Ovary (tissue), 7 donors: ENCODE measurements at regions not wholly inside any gene's neighbourhood (a gene's known extent, or its start where the extent isn't known, plus 50 kb on each side); places are given as distances from the start of the nearest gene placed in this dataset.
"Not testable (repeated sequence)": the region's sequence is repeated elsewhere in the genome, so short reads cannot be mapped to it uniquely, and the experiment has no call there.

ENCODE experiments used
- DNase-seq, 5 donors: peaks; one replicate each; pipeline ENCODE4 v3.0.0-alpha.2; 2019 to 2020
- H3K27ac ChIP-seq, 2 donors: fragments of 200-600 bp; one replicate each; pipeline versions ENCODE4 v1.5.1 to v1.8.0; 2019 to 2022
- H3K27me3 ChIP-seq: fragments of 200-600 bp; one replicate; pipeline ENCODE4 v1.8.0; 2022
- H3K36me3 ChIP-seq: fragments of 200-600 bp; sonication (generic); one replicate; pipeline ENCODE4 v1.5.1; 2019
- H3K4me1 ChIP-seq: one replicate; pipeline ENCODE4 v1.8.1; 2013; ENCODE audit warnings: mild to moderate bottlenecking, moderate library complexity; ENCODE audit not compliant: insufficient read depth
- H3K4me3 ChIP-seq: fragments of 200-600 bp; sonication (generic); one replicate; pipeline ENCODE4 v1.5.1; 2017
- H3K9me3 ChIP-seq, 2 donors: fragments of 200-600 bp in 1 of 2; sonication (generic) in 1 of 2; one replicate each; pipeline versions ENCODE4 v1.5.1 to v1.8.1; 2013 to 2019; ENCODE audit warnings: mild to moderate bottlenecking in 1 of 2, moderate library complexity in 1 of 2
- EP300 ChIP-seq: sonication (generic); formaldehyde crosslinking; IDR thresholded peaks from one replicate; pipeline ENCODE4 v1.6.1; 2017; ENCODE audit warnings: antibody characterized with exemption
- POLR2A ChIP-seq: fragments of 450-650 bp; IDR thresholded peaks from one replicate; pipeline ENCODE4 v1.6.1; 2017; ENCODE audit warnings: antibody characterized with exemption, mild to moderate bottlenecking, moderate library complexity
- WGBS, 3 donors: extraction: QIAGEN DNeasy Blood & Tissue Kit in 1 of 3; methylation state at CpG; one replicate each; pipeline versions ENCODE4 v1.1.5 to v1.1.7; 2013 to 2017; 5-methylcytosine and 5-hydroxymethylcytosine counted together
- intact Hi-C, 4 donors: fragments of 100-400 bp; cut with DNase I; formaldehyde crosslinking; loops; one replicate each; pipeline versions ENCODE4 v1.11.0 to v1.15.1; 2022 to 2023
- TF ChIP-seq, protein P1 (sequence below), 3 donors: fragments of 450-650 bp in 2 of 3; fragments of 200-600 bp in 1 of 3; IDR thresholded peaks; one replicate each; pipeline versions ENCODE4 v1.5.1 to v1.8.0; 2016 to 2022; ENCODE audit warnings: antibody characterized with exemption in 3 of 3, mild to moderate bottlenecking in 1 of 3
- donor health status: DM: no; HTN: no; CAD: no; lungs with moderate emphysema.
- donor health status: DM: no; HTN: no; CAD: no.
- donor health status: Bipolar disorder and iron deficiency.
- donor health status: DM: no; HTN: no; CAD: no.
- donor health status: DM: yes; HTN: yes; CAD: no.

- Histone ChIP-seq H3K36me3 (no peaks in the 10 kb centered on the region), H3K27ac (no peak overlapping the region), H3K9me3 (no peaks in the 10 kb centered on the region), H3K4me3 (no peak overlapping the region), H3K4me1 (no peaks in the 10 kb centered on the region), H3K27me3 (no peaks in the 10 kb centered on the region)
- intact Hi-C loops = no loop called here
- 90 to 98% (median 91%) methylated on average over 3 of the region's 3 CpGs for WGBS, 3 donors
- no peak for DNase-seq
- TF ChIP-seq EP300 = no peak
- TF ChIP-seq POLR2A = no peak
- TF ChIP-seq, protein P1, sequence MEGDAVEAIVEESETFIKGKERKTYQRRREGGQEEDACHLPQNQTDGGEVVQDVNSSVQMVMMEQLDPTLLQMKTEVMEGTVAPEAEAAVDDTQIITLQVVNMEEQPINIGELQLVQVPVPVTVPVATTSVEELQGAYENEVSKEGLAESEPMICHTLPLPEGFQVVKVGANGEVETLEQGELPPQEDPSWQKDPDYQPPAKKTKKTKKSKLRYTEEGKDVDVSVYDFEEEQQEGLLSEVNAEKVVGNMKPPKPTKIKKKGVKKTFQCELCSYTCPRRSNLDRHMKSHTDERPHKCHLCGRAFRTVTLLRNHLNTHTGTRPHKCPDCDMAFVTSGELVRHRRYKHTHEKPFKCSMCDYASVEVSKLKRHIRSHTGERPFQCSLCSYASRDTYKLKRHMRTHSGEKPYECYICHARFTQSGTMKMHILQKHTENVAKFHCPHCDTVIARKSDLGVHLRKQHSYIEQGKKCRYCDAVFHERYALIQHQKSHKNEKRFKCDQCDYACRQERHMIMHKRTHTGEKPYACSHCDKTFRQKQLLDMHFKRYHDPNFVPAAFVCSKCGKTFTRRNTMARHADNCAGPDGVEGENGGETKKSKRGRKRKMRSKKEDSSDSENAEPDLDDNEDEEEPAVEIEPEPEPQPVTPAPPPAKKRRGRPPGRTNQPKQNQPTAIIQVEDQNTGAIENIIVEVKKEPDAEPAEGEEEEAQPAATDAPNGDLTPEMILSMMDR (IDR thresholded peaks at IDR 0.05) = no peak
Measured at GRCh38 chr13:107928762-107929161, 286.6 kb downstream of the LIG4 start.

DNA sequence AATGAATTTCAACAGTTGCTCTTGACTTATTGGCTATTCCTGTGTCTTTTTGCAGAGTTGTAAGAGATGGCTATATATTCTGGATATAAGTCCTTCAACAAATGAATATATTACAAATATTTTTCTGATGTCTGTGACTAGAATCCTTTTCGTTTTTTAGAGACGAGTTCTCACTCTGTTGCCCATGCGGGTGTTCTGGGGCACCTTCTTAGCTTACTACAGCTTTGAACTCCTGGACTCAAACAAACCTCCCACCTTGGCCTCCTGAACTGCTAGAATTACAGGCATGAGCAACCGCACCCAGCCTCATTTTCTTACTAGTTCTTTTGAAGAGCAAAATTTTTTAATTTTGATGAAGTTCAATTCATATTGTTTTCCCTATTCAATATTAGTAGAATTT lies 287.8 kb downstream of the LIG4 start:
- DNase-seq = no peak
- H3K4me1 ChIP-seq = no peaks in the 10 kb centered on the region
- no peaks in the 10 kb centered on the region for H3K27me3 ChIP-seq
- H3K4me3 ChIP-seq = no peak overlapping the region
- intact Hi-C loops = no loop called here
- H3K9me3 ChIP-seq = no peaks in the 10 kb centered on the region
- 84 to 92% (median 85%) methylated on average over 4 of the region's 4 CpGs for WGBS, 3 donors
- H3K36me3 ChIP-seq = no peaks in the 10 kb centered on the region
- TF ChIP-seq POLR2A = no peak
- TF ChIP-seq, protein P1 (IDR thresholded peaks at IDR 0.05) = no peak
- no peak for TF ChIP-seq EP300
- no peak overlapping the region for H3K27ac ChIP-seq

- H3K4me1 ChIP-seq, H3K9me3 ChIP-seq, H3K36me3 ChIP-seq, DNase-seq, intact Hi-C loops, H3K27me3 ChIP-seq, H3K4me3 ChIP-seq, H3K27ac ChIP-seq: not testable (repeated sequence)
- WGBS, 3 donors = 60 to 79% (median 61%) methylated on average over 6 to 12 of the region's 12 CpGs
Measured at GRCh38 chr13:107926515-107926914, 288.8 kb downstream of the LIG4 start.

GRCh38 chr13:107916902-107917301 lies 298.4 kb downstream of the LIG4 start:
- H3K4me3 ChIP-seq, H3K9me3 ChIP-seq, H3K36me3 ChIP-seq, DNase-seq, intact Hi-C loops, H3K4me1 ChIP-seq, H3K27ac ChIP-seq, H3K27me3 ChIP-seq: not testable (repeated sequence)
- 0 to 81% (median 0%) methylated on average over 1 of the region's 1 CpG for WGBS, 3 donors

GRCh38 chr13:107912745-107913144 lies 302.6 kb downstream of the LIG4 start:
- TF ChIP-seq POLR2A (no peak), EP300 (no peak)
- TF ChIP-seq, protein P1 (IDR thresholded peaks at IDR 0.05) = no peak
- Histone ChIP-seq H3K4me1 (no peaks in the 10 kb centered on the region), H3K4me3 (no peak overlapping the region), H3K36me3 (no peaks in the 10 kb centered on the region), H3K27me3 (no peaks in the 10 kb centered on the region), H3K27ac (no peak overlapping the region), H3K9me3 (no peaks in the 10 kb centered on the region)
- no peak for DNase-seq
- intact Hi-C loops = no loop called here
- WGBS, 3 donors = 57 to 72% (median 60%) methylated on average over 2 of the region's 2 CpGs
